Cardiac septum (tissue), 1 donor: ENCODE measurements at regions not wholly inside any gene's neighbourhood (a gene's known extent, or its start where the extent isn't known, plus 50 kb on each side); places are given as distances from the start of the nearest gene placed in this dataset.

ENCODE experiments used
- DNase-seq: peaks from one replicate; pipeline ENCODE4 v3.0.0-alpha.2; 2020; ENCODE audit warnings: low spot score
- intact Hi-C: fragments of 100-400 bp; cut with DNase I; formaldehyde crosslinking; loops from one replicate; pipeline ENCODE4 v1.14.0; 2022
- donor health status: DM: no; HTN: no; CAD: no.

- intact Hi-C loops: no loop called here
- no peak for DNase-seq
Observed at GRCh38 chr1:239717918-239718184, 331.5 kb downstream of the CHRM3 start.

DNA sequence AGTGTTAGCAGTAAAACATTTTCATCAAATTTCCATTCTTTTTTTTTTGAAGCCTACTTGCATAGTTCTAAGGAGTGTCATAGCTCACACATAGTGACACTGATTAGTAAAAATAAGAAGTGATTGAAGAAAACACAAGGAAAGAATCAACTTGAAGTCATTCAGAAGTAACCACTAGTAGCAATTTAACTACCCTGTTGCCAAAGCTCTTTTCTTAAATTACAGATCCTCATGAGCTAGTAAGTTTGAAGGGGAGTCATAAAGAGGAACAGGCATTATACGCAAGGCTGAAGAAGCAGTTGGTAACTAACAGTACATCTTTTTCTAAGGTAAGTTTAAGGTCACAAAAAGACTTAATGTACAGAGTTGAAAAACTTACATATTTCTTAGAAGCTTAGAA, 332.2 kb downstream of the CHRM3 start:
- intact Hi-C loops: no loop called here
- DNase-seq: no peak

DNA sequence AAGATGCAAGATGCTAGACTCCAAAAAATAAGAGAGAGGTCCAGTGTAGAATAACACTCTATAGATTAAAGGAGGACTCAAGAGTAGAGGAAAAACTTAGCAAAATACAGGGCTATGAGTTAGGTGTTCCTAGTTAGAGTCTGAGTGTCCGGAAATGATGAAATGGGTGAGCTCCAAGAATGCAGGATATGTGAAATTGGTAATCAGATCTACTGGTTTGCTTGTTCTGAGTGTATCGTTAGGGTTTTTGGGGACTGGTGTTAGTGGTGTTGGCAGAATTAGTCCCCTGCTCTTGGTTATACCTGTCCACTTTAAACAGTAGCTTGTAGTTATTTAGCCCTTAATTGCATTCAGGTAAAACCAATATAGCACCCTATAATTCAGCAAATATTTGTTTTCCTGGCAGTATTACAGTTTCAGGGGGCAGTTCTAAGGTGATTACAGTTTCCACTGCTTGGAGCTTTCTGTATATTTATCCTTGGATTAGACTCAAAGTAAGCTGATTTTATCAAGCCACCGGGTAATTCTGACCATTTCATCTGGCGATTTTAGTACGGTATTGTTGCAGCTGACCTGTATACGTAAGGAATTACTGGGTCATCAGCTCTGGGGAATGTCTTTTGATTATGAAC, 332.7 kb downstream of the CHRM3 start:
- intact Hi-C loops: no loop called here
- DNase-seq: no peak

DNA sequence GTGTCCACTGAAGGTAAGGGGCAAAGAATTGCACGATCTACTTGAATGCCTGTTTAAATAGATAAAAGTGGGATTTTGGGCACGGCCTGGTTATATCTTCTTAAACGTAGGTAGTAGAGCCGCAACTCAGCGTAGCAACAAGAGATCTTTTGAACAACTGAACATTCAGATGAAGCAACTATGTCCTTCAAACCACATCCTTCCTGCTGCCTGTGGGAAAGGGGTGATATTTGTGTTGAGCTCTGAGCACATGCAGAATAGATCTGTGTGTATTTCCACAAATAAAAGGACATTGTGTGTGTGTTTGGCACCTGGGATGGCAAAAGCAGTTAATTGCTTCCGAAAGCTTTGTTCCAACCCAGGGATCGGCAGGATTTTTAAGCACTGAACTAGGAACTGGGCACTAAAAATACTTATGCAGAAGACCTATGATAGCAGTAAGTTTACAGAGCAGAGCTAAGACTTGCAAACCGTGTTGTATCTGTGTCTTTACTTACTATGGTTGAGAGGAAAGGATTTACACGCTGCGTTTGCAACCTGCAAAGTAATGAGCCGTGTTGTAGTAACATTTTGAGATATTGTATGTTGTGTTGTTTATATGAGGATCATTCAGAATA, 333.4 kb downstream of the CHRM3 start:
- intact Hi-C loops: no loop called here
- no peak for DNase-seq

GRCh38 chr1:239722035-239722434, 335.7 kb downstream of the CHRM3 start:
- intact Hi-C loops: no loop called here
- DNase-seq: no peak

- intact Hi-C loops: no loop called here
- no peak for DNase-seq
Observed at GRCh38 chr1:239723776-239724367, 337.5 kb downstream of the CHRM3 start.

GRCh38 chr1:239725371-239725770, 339.0 kb downstream of the CHRM3 start:
- intact Hi-C loops: no loop called here
- no peak for DNase-seq

DNA sequence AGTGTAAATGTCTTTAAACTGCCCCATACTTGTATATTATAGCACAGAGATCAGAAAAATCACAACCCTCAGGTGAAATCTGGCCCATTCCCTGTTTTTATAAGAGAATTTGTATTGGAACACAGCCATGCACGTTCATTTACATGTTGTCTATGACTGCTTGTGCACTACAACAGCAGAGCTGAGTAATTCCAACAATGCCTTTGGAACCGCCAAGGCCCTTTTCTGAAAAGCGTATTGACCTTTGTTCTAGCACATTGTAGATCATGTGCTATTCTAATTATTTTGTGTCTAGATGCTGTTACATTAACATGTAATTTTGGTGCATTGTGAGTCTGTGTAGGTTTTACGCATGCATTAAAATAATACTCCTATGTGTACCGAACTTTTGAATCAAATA, 339.6 kb downstream of the CHRM3 start:
- no peak for DNase-seq
- intact Hi-C loops: no loop called here

- intact Hi-C loops: no loop called here
- DNase-seq: no peak
Observed at GRCh38 chr1:239730378-239730777, 344.0 kb downstream of the CHRM3 start.

DNA sequence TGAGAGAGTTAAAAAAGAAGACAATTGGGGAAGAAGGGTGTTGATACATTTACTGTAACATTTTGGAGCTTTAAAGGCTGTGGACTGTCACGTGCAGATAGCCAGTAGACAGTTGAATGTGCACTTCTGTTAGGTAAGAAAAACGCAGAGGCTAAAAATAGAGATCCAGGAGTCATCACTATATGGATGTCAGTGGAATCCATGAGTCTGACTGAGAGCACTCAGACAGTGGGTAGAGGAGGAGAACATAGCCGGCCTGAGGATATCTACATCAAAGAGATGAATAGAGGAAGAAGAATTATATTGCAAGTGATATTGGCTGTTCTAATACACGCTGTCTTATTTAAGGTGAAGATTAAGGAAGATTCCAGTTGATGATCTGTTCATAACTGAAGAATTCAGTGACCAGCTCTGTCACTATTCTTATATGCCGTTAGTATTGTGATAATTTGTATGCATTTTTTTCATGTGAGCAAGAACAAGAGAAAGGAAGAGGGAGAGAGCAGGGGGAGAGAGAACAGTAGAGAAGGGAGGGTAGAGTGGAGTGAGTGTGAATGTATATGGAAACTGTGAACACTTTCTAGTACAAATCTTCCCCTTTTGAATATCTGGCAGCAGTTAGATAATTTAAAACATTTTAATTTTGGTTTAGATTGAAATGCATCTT, 344.8 kb downstream of the CHRM3 start:
- DNase-seq: no peak
- intact Hi-C loops: no loop called here

GRCh38 chr1:239732770-239733169, 346.4 kb downstream of the CHRM3 start:
- intact Hi-C loops: no loop called here
- no peak for DNase-seq

- intact Hi-C loops: no loop called here
- DNase-seq: no peak
Observed at GRCh38 chr1:239733995-239734394, 347.6 kb downstream of the CHRM3 start.

GRCh38 chr1:239735111-239735510, 348.7 kb downstream of the CHRM3 start:
- intact Hi-C loops: no loop called here

GRCh38 chr1:239736479-239736878, 350.1 kb downstream of the CHRM3 start:
- intact Hi-C loops: no loop called here
- DNase-seq: no peak

More at GRCh38 chr1:239735111-239735510, 348.7 kb downstream of the CHRM3 start:
- DNase-seq: no peak

DNA sequence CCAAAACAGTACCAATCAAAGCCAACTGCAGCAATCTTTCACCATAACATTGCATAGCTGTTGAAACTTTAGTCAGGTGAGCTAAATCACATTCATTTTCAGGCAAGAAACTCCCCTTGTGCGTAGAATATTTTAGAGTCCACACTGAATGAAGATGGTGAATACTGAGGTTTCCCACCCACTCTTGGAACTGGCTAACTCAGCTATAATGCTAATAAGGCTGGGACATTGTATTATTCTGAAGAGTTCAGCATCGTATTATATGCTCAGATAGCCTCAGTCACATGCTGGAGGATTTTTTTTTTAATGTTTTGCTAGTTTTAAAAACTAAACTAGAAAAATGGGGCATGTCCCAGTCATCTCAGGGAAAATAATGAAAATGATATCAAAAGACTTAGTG, 352.3 kb upstream of the FMN2 start:
- intact Hi-C loops: no loop called here
- DNase-seq: no peak

DNA sequence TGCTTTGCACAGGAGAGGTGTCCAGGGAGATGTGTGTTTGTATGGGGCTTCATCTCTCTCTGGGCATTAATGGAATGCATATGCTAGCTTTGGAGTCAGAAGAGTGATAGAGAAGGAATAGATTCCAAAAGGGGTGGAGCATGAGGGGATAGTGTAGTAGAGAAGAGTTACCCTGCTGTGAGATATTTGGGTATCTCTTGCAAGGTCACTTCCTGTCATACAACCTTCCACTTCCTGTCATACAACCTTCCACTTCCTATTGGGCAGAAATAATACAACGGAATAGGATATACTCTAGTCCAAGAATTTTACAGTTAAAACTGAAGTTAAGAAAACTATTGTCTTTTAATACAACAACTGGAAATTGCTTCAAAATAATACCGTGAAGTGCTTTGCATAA, 351.8 kb upstream of the FMN2 start:
- no peak for DNase-seq
- intact Hi-C loops: no loop called here

GRCh38 chr1:239742416-239743109, 349.1 kb upstream of the FMN2 start:
- intact Hi-C loops: no loop called here
- DNase-seq: no peak

DNA sequence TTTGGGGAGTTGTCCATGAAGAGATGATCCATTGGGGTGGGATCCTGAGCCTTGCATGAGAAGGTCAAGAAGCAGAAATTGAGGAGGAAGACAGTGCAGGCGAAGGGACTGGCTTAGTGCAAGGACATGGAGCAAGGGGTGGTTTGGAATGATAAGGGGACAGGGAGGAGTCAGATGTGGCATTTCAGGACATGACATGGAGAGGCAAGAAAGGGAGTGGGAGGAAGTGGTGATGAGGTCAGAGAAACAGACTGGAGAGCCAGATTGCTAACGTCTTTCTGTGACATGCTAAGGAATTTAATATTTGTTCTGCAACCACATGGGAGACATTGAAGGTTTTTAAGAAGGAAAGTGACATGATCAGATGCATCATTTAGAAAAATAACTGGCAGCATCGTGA, 346.8 kb upstream of the FMN2 start:
- intact Hi-C loops: no loop called here
- DNase-seq: no peak

DNA sequence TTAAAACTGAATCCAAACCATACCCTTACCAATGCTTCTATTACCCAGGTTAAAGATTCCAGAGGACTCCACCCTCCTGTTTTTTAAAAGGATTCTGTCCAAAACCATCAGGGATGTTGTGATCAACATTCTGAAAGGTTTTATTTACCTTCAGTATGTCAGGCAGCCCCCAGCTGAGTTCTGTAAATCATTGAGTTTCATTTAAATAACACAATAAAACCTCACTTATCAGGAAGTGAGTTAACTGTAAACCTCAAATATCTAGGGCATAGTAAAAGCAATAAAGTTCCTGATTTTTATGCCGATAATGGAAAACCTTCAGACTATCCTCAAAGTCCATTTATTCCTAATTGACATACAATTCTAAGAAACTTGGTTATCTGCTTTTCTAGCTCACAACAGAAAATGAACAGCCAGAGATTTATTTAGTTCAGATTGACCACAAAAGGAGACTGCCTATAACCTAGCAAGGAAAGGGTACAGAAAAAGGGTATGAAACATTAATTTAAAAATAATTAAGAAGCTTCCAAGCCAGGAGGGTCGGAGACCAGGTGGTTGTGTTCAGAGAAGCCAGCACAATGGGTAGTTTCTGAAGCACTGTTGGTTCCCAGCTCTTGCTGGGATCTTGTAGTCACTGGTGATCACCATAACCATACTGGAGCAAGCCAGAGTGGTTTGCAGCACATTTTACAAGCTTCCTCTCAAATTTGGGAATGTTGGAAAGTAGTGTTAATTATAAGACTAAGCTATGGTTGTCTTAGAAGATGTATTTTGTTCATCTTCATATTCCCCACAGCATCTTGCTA, 336.4 kb upstream of the FMN2 start:
- intact Hi-C loops: no loop called here
- DNase-seq: no peak

GRCh38 chr1:239757716-239758115, 334.0 kb upstream of the FMN2 start:
- DNase-seq: no peak
- intact Hi-C loops: no loop called here
